Frontal cortex (tissue), 3 donors: ENCODE measurements at regions not wholly inside any gene's neighbourhood (a gene's known extent, or its start where the extent isn't known, plus 50 kb on each side); places are given as distances from the start of the nearest gene placed in this dataset.
"Not testable (repeated sequence)": the region's sequence is repeated elsewhere in the genome, so short reads cannot be mapped to it uniquely, and the experiment has no call there.

Source experiments
- DNase-seq, 2 donors: peaks; one replicate each; pipeline ENCODE4 v3.0.0; 2012; ENCODE audit warnings: low spot score in 2 of 2
- FAIRE-seq: peaks from 2 replicates; lab custom pipeline; 2012; peaks lifted over from hg19 to GRCh38; lab: Jason Lieb, UNC
- donor health status: control.
- donor health status: control.
- donor health status: control.

GRCh38 chr11:22456993-22457762, 119.0 kb downstream of the SLC17A6 start:
- FAIRE-seq = no peak
- no peak for DNase-seq

- no peak for DNase-seq
Measured at GRCh38 chr11:22454461-22455090, 116.4 kb downstream of the SLC17A6 start.

GRCh38 chr11:22449441-22449840, 111.3 kb downstream of the SLC17A6 start:
- DNase-seq = no peak
- no peak for FAIRE-seq

More at GRCh38 chr11:22454461-22455090, 116.4 kb downstream of the SLC17A6 start:
- FAIRE-seq = no peak

- FAIRE-seq = no peak
- DNase-seq = no peak
Measured at GRCh38 chr11:22444076-22444475, 105.9 kb downstream of the SLC17A6 start.

GRCh38 chr11:22441831-22442230, 103.7 kb downstream of the SLC17A6 start:
- FAIRE-seq (no peak), DNase-seq (no peak)

GRCh38 chr11:22435582-22435981, 97.4 kb downstream of the SLC17A6 start:
- not testable (repeated sequence) for FAIRE-seq, DNase-seq

GRCh38 chr11:22433517-22433916, 95.3 kb downstream of the SLC17A6 start:
- no peak for FAIRE-seq
- DNase-seq = no peak

- no peak for DNase-seq
Measured at GRCh38 chr11:22433094-22433455, 94.9 kb downstream of the SLC17A6 start.

GRCh38 chr11:22432291-22433093, 94.3 kb downstream of the SLC17A6 start:
- FAIRE-seq (no peak), DNase-seq (peak in 1 of 2 donors; percentile 35)

More at GRCh38 chr11:22433094-22433455, 94.9 kb downstream of the SLC17A6 start:
- FAIRE-seq = no peak

- DNase-seq (no peak), FAIRE-seq (no peak)
Measured at GRCh38 chr11:22431106-22431505, 92.9 kb downstream of the SLC17A6 start.

- no peak for FAIRE-seq
Measured at GRCh38 chr11:22430639-22431038, 92.5 kb downstream of the SLC17A6 start.

GRCh38 chr11:22430141-22430541, 92.0 kb downstream of the SLC17A6 start:
- no peak for FAIRE-seq
- no peak for DNase-seq

More at GRCh38 chr11:22430639-22431038, 92.5 kb downstream of the SLC17A6 start:
- DNase-seq = no peak
